KG1 (cell line): ENCODE measurements at regions not wholly inside any gene's neighbourhood (a gene's known extent, or its start where the extent isn't known, plus 50 kb on each side); places are given as distances from the start of the nearest gene placed in this dataset.

ENCODE experiments used
- DNase-seq: peaks from one replicate; lab custom pipeline; 2025; lab: John Stamatoyannopoulos, UW

- DNase-seq = no peak
Observed at GRCh38 chr10:94043431-94043990, 49.8 kb downstream of the PLCE1 start.

DNA sequence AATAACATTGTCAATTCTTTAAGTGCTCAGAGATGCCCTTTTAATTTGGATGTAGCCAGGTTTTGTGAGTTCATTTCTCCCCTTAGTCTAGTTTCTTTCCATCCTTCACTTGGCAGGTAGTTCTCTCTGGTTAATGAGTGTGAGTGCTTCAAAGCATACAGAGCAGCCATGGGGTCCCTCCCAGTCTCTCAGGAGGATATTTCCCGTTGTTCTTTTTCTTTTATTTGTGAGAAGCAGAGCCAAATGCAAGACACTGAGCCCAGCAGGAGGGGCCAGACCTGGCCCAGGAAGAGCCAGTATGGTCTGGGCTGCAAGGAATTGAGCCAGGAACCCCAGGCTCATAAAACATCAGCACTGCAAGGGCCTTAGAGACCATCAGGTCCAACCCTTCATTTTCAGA lies 52.4 kb downstream of the PLCE1 start:
- DNase-seq = no peak

DNA sequence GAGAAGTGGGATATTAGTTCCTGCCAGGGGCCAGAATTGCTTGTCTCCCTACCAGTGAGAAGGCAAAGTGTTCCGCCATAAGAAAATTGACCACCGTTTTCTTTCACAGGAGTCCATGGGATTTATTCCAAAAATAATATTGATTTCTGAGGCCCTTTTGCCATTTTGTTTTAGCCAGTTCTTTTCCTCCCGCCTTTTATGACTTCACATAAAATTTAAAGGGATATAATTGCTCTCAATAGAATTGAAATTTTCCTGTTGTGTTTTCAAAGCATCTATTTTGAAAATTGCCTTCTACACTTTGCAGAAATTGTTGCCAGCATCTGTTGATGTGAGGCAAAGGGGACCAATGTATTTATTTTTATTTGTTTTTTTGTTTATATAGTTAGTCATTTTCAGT lies 53.6 kb downstream of the PLCE1 start:
- no peak for DNase-seq

- DNase-seq = no peak
Observed at GRCh38 chr10:94049911-94050310, 56.2 kb downstream of the PLCE1 start.

- no peak for DNase-seq
Observed at GRCh38 chr10:94052281-94052680, 58.5 kb downstream of the PLCE1 start.

DNA sequence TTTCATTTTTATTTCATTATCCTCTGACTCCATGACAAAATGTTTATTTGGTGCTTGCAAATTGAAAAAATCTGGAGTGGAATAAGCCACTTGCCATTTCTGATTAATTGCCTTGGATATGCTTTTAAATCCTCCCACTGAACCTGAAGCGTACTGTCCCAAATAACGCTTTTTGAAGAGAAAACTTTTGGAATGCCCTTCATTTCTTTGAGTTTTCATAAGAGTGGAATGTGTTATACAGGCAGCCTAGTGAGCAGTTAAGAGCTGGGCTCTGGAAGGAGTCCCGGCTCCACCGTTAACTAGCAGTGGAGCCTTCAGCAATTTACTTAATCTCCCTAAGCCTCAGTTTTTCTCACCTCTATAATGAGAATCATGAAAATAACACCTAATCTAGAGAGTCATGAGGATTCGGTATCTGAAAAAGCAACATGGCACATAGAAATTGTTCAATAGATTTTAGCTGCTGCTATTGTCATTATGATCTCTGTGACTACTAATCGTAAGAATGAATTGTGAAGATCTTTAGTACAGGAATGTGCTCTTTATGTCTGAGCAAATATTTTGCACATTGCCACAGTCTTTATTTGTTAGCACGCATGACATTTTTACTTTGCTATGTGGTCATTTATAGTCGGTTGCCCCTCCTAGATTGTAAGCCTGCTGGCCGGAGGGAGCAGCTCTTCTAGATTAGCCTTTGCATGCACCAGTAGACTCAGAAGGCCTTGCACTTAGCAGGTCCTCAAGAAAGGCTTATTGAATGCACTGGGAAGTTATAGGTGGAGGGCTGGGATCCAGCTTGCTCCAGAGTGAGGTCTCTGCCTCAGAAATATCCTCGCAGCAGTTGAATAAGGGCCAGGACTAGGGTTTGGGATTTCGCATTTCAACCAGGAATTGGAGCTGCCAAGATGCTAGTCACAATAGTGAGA lies 59.4 kb downstream of the PLCE1 start:
- DNase-seq = no peak

- no peak for DNase-seq
Observed at GRCh38 chr10:94059178-94059883, 65.6 kb downstream of the PLCE1 start.

GRCh38 chr10:94061026-94061425 lies 67.3 kb downstream of the PLCE1 start:
- DNase-seq = no peak

DNA sequence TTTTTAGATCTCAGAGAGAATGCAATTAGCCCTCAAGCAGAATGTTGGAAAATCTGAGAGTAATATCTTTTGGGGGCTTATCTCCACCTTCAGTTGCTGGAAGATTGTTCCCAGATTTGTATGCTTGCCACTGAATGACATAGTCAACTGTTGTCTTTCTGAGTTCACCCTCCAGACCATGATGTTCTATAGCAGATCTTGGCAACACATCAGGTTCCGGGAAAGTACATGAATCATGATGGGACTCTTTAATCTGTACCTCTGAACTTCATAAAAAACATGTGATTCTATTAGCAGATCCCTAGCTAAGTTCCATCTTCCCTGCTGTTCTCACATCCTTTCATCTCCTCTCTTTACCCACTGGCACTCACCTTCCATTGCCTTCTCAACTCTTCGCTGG lies 68.9 kb downstream of the PLCE1 start:
- DNase-seq = no peak

DNA sequence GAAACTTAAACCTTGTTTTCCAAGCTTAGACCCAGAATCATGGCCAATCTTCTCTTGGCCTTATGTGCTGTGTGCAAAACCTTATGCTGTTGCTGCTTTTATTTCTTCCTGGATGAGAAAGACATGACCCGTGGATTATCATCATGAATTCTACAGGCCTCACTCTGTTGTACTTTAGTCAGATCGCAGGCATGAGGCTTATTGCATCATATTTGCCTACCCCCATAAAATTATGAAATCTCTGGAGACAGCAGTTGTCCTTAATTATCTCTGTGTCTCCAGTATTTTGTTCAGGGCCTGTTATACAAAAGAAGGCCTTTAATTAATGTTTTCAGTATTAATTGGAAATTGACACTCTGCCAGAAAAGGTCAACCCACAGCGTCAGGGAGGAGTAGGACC lies 71.6 kb downstream of the PLCE1 start:
- DNase-seq = no peak

GRCh38 chr10:94065787-94066186 lies 72.1 kb downstream of the PLCE1 start:
- DNase-seq = no peak

DNA sequence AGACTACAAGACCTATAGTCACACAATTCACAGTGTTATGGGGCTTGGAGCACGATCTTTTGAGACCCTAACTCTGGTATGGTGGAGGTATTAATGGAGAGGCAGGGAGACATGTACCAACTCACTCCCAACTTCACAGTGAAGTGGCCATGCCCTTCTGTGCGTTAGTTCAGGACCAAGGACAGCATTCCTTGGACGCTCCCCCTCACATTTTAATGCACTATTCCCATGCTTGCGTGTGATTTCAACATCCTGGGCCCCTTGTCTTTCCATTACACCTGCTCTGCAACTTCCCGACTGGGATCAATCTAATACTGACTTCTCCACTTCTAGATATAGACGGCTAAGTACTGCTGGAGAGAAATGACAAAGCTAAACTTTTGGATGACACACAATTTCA lies 72.7 kb downstream of the PLCE1 start:
- DNase-seq = no peak

DNA sequence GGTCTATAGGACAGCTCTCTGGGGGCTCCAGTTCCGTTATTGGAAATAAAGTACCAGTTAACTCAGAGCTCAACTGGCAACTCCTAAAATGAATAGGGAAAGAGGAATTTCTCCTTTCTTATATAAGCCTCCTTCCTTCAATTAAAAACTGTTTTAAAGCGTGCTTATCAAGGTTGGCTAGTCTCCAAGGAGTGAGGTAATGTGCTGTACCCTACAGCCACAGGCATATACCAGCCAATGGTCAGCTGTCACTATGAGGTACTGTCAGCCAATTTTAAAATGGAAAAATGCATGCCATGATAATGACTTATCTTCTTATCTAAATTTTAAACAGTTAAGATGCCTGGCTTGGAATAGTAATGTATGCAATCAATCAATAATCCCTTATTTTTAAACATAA lies 76.2 kb downstream of the PLCE1 start:
- no peak for DNase-seq

DNA sequence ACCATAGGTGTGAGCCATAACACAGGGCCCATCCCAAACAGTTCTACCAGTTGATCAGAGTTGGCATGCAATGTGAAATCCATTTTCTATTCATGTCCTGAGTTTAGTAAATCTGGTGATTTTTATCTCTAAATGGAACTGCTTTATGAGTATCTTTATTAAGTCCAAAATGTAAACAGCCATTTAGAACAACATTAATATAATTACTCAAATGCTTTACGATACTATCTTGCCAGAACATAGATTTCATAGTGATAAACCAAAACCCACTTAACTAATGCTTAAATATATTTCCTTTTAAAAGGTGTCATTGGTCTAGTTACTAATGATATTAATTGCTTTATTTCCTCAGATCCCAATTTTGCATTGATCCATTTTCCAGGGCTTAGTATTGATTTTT lies 80.7 kb downstream of the PLCE1 start:
- no peak for DNase-seq

GRCh38 chr10:94075506-94075905 lies 81.8 kb downstream of the PLCE1 start:
- DNase-seq = no peak

DNA sequence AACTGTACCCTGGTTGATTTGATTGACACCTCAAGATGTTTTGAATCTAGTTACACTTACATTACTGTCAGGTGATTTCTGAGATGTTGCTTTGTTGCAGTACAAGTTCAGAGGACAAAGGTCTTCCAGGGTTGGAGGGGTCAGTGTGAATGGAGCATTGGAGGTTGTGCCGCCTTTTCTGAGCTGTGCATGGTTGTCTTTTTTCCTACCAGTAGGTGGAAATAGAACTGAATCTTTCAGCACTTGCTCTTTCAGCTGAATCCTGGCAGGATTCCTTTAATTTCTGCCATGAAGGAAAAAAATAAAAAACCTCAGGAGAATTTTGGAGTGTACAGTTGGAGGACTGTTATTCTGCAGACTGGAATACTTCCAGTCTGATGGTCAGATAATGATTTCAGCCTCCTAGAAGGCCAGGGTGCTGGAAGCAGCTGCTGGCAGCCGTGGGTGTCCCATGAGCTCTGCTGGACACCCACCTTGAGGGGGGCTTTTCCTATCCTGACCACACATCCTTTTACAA lies 82.7 kb downstream of the PLCE1 start:
- DNase-seq = no peak

DNA sequence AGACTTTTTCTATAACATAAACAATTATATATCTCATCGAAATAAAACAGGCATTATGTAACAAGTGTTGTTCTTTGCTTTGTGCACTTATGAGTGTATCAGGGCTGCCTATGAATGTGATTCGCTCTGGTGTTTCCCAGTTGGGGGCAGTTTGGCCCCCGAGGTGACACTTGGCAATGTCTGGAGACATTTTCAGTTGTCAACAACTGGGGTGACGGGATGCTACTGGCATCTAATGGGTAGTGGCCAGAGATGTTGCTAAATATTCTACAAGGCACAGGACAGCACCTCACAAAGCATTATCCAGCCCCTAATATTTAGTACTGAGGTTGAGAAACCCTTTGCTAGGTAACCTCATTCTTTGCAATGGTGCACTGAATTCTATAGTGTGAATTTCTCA lies 83.3 kb downstream of the PLCE1 start:
- DNase-seq = no peak

DNA sequence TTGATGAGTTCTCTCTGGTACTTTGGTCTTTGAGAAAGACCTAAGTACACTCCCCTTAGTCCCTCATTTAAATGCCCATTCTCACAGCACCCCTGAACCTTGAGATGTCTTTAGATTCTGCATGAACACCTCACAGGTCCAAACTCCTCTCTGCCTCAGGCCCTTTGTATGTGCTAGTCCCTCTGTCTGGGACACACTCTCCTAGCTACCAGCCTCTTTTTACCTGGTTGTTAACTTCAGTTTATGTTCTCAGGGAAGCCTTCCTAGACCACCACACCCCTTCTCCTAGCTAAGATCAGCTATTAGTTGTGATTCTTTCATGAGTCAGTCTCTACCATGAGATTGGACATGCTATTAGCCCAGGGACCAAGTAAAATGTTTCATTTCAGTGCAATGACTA lies 86.4 kb downstream of the PLCE1 start:
- DNase-seq = no peak

DNA sequence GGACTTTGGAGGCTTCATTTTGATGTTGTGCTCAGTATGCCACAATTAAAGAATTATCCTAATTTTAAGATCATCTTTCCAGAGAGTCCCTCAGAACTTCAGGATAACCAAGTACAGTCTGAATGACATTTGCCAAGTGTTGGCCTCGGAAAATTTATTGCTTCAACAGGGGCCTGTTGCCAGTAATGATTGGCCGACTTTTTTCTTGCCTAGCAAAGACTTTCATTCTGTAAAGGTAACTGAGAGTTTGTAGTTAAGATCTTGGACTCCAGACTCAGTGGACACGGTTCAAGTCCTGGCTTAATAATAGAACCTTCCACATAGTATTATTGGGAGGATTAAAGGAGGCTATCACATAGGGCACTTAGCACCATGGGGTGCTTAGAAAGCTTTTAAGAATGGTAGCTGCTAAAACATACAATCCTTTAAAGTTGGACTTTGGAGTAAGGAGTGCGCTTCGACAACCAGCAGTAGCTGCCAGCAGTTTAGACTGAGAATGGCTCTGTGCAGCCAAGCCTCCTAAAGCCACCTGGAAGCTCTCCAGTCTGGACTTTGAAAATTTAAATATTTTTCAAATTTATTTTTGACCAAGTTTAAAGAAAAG lies 90.0 kb downstream of the PLCE1 start:
- DNase-seq = no peak

DNA sequence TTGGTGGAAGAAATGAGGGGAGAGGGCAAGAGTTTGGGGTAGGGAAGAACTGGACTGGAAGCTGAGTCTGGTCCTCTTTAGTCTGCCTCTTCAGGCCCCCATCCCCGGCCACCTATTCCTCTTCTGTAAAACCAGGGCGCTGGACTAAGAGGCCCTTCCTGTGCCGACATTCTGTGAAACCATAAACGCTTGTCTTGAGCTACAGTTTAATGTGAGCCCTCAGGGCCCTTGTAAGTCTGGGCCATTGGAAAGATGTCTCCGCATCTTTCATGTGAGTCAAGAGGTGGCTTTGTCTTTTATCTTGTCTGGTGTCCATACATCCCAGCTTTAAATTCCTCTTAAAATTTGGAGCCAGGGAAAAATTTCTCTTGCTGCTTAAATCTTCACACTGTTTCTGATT lies 90.6 kb downstream of the PLCE1 start:
- no peak for DNase-seq

DNA sequence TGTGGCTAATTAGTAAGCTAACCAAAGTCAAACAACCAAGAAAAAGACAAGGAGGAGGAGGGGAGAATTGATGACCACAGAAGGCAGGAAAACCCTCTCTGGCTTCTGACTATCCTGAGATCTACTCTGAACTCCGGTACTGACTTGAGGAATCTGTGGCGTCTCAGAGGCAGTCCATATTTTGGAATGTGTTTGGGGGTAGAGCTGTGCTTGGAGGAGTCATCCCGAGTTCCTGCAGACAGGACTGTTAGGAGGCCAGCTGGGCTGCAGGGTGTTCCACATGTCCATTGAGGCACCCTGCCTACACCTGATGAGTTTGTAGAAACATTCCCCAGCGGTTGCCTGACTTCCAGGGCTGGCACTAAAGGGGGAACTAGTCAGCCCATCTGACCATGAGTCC lies 91.6 kb downstream of the PLCE1 start:
- DNase-seq = no peak

DNA sequence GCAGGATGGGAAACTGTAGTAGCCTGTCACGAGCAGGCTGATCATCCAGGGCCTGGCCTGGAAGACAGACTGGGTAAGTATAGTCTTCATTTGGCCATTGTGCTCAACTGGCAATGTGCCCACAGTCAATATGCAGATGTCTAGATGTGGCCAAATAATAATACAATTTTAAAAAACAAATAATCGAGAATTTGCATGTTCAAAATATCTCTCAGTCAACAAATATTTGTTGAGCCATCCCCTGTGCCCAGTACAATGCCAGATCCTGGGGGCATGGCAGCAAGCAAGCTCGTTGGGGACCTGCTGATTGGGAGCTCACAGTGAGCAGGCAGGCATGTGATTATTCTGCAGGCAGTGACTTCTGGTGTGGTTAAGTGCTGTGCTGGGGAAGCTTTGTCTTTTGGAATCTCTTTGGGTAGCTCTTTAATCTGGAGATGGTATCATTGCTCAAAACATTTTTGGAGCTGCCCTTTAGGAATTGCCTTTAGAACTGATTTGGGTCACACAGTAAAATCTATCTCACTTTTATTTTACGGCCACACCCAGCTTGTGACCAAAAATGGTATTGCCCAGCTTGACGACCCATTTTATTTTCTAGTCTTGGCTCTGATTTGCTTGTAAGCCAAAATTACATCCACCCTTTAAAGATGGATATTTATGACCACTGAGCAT lies 92.2 kb downstream of the PLCE1 start:
- no peak for DNase-seq
